PC-9 (cell line): ENCODE measurements at regions not wholly inside any gene's neighbourhood (a gene's known extent, or its start where the extent isn't known, plus 50 kb on each side); places are given as distances from the start of the nearest gene placed in this dataset.

ENCODE experiments used
- BruUV-seq: library from RNA; stranded (reverse); fragments of 400-500 nt; replicated peaks from 2 replicates; lab custom pipeline; 2021; lab: Mats Ljungman, UMichigan
- CTCF ChIA-PET: fragments of 300-600 bp; sonication (Branson Sonifier 250); formaldehyde crosslinking; loops from one replicate; lab custom pipeline; 2022; ENCODE audit warnings: antibody characterized with exemption; lab: Charles Lee
- POLR2A ChIA-PET: fragments of 300-600 bp; sonication (Branson Sonifier 250); formaldehyde crosslinking; loops from one replicate; lab custom pipeline; 2022; ENCODE audit warnings: antibody characterized with exemption; ENCODE audit not compliant: unreplicated experiment; lab: Charles Lee
- DNase-seq, 2 experiments: peaks; one replicate each; pipeline versions ENCODE4 v3.0.0 to v3.0.0-alpha.2; 2015 to 2022; ENCODE audit warnings: mixed read lengths in 1 of 2
- H2AFZ ChIP-seq: fragments of 200-600 bp; sonication (generic); 2 replicates; pipeline ENCODE4 v1.8.1; 2017; ENCODE audit warnings: antibody characterized with exemption
- H3F3A ChIP-seq: fragments of 200-600 bp; sonication (generic); 2 replicates; pipeline ENCODE4 v1.8.1; 2017; ENCODE audit warnings: antibody characterized with exemption, mild to moderate bottlenecking, low read depth; ENCODE audit not compliant: insufficient read depth
- H3K27ac ChIP-seq: fragments of 200-600 bp; sonication (generic); 2 replicates; pipeline ENCODE4 v1.6.1; 2016; ENCODE audit warnings: mixed run types
- H3K27me3 ChIP-seq: fragments of 200-600 bp; sonication (generic); 2 replicates; pipeline ENCODE4 v1.6.1; 2016; ENCODE audit warnings: low read depth, mixed run types; ENCODE audit not compliant: insufficient read depth
- H3K36me3 ChIP-seq: fragments of 200-600 bp; sonication (generic); 2 replicates; pipeline ENCODE4 v1.6.1; 2016; ENCODE audit warnings: low read depth, mixed run types
- H3K4me1 ChIP-seq: fragments of 200-600 bp; sonication (generic); replicated peaks from 2 replicates; pipeline ENCODE4 v1.6.1; 2016; ENCODE audit warnings: mixed run types; ENCODE audit not compliant: insufficient read depth
- H3K4me2 ChIP-seq: fragments of 200-600 bp; sonication (generic); 2 replicates; pipeline ENCODE4 v1.6.1; 2017; ENCODE audit warnings: mixed run types
- H3K4me3 ChIP-seq: fragments of 200-600 bp; sonication (generic); 2 replicates; pipeline ENCODE4 v1.6.1; 2016; ENCODE audit warnings: mixed run types
- H3K79me2 ChIP-seq: fragments of 200-600 bp; sonication (generic); 2 replicates; pipeline ENCODE4 v1.6.1; 2017; ENCODE audit warnings: low read depth, mixed run types
- H3K9me2 ChIP-seq: fragments of 200-600 bp; sonication (generic); 2 replicates; pipeline ENCODE4 v1.8.1; 2017; ENCODE audit warnings: mild to moderate bottlenecking; ENCODE audit not compliant: insufficient read depth
- H3K9me3 ChIP-seq: fragments of 200-600 bp; sonication (generic); 2 replicates; pipeline ENCODE4 v1.8.1; 2016; ENCODE audit warnings: low read depth; ENCODE audit not compliant: insufficient read depth
- H4K20me1 ChIP-seq: fragments of 200-600 bp; sonication (generic); 2 replicates; pipeline ENCODE4 v1.8.1; 2017; ENCODE audit not compliant: insufficient read depth
- CTCF ChIP-seq: fragments of 200-600 bp; sonication (generic); conservative IDR thresholded peaks from 2 replicates; pipeline ENCODE4 v1.6.1; 2017; ENCODE audit warnings: mixed run types, antibody characterized with exemption, mild to moderate bottlenecking, moderate library complexity
- EZH2 ChIP-seq: fragments of 200-600 bp; sonication (generic); IDR thresholded peaks from 2 replicates; pipeline ENCODE4 v1.8.0; 2017; ENCODE audit warnings: antibody characterized with exemption, low read depth
- intact Hi-C: fragments of 100-400 bp; cut with micrococcal nuclease; formaldehyde crosslinking; loops from one replicate; pipeline ENCODE4 v1.10.0; 2022; ENCODE audit not compliant: unreplicated experiment

DNA sequence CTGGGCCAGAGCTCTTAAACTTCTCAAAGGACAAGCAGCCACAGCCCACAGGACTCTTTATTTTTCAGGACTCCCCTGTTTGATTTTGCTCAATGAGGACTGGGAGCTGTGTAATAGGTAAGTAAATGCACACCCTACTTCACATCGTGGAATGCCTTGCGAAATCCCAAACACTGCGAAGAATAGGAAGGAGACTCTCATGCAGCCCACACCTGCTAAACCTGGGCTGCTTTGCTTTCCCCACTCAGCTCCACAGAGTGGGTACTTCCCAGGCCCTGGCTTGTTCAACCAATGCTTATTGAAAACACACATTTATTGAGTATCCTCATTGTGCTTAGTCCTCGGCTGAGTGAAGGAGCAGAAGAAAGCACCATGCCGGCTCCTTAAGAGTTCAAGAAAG lies 103.3 kb upstream of the FSTL4 start:
- no peaks in the 10 kb centered on the region; the same call in 1 of the 2 replicates for H4K20me1 ChIP-seq
- ChIA-PET CTCF (no interaction called here), POLR2A (no interaction called here)
- no peaks in the 10 kb centered on the region for H3K9me2 ChIP-seq
- intact Hi-C loops = no loop called here
- no peak overlapping the region for H3K27ac ChIP-seq
- H3K4me1 ChIP-seq = no peaks in the 10 kb centered on the region
- no TSS peak for BruUV-seq
- no peaks in the 10 kb centered on the region for H3K36me3 ChIP-seq
- H3K79me2 ChIP-seq = no peaks in the 10 kb centered on the region
- no peak overlapping the region for H2AFZ ChIP-seq
- H3K27me3 ChIP-seq = no peaks in the 10 kb centered on the region
- no peaks in the 10 kb centered on the region for H3F3A ChIP-seq
- TF ChIP-seq CTCF (no peak), EZH2 (no peak)
- H3K4me2 ChIP-seq = no peak overlapping the region
- peaks cover 8% of the 10 kb centered on the region; the same call in 1 of the 2 replicates for H3K9me3 ChIP-seq
- no peak overlapping the region for H3K4me3 ChIP-seq
- no peak for DNase-seq

DNA sequence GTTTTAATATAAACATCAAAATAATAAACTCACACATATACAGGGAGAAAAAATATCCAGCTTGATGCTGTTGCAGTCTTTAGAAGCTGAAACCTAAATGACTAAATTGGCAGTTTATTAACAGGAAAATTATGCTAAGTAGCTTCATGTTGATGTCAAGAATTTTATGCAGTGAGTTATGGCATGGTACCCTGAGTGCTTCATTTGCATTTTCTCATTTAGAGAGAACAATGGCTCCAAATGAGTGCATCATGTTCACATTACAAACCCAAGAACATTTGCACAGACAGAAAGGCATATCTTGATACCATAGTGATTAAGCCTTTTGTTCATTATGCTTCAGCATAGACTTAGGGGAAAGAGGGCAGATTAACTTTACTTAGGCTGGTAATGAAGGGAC lies 102.9 kb upstream of the FSTL4 start:
- Histone ChIP-seq H4K20me1 (no peaks in the 10 kb centered on the region; the same call in 1 of the 2 replicates), H3K4me1 (no peaks in the 10 kb centered on the region), H3K4me2 (no peak overlapping the region), H3K9me3 (peaks cover 4% of the 10 kb centered on the region; the same call in 1 of the 2 replicates), H3K9me2 (no peaks in the 10 kb centered on the region), H3F3A (no peaks in the 10 kb centered on the region), H3K79me2 (no peaks in the 10 kb centered on the region), H2AFZ (no peak overlapping the region), H3K27ac (no peak overlapping the region), H3K36me3 (no peaks in the 10 kb centered on the region), H3K4me3 (no peak overlapping the region), H3K27me3 (no peaks in the 10 kb centered on the region)
- intact Hi-C loops = no loop called here
- CTCF ChIA-PET = no interaction called here
- POLR2A ChIA-PET = no interaction called here
- BruUV-seq = no TSS peak
- TF ChIP-seq EZH2 = no peak
- no peak for DNase-seq

DNA sequence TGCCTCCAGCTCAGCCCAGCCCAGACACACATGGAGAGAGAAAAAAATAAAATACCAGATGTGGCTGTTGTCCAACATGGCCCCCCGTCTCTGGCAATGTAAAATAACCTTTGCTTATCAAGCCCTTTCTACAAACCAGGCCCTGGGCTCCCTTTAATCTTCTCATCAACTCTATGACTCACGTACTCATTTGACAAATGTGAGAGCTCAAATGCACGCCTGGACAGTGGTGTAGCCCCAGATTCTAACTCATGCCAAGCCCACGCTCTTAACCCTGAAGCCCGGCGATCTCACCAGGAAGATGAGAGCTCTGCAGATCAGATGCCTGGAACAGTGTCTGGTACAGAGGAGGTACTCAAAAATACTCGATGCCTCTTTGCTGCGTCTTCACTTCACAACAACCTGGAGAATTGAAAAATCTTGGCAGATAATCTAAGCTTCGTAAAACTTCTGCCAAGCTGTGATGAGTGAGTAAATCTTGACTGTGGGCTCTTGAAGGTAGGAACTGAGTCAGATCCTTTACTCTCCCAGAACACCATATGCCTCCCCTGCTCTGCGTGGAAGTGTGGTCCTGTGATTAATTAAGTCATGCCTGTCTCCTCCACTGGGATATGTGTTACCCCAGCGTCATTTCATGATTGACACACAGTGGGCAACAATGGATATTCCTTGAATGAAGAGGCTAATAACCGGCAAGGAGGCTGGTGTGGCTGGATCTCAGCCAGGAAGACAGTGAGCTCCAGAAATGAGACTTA lies 102.0 kb upstream of the FSTL4 start:
- Histone ChIP-seq H3K4me2 (no peak overlapping the region), H2AFZ (no peak overlapping the region), H3K36me3 (no peaks in the 10 kb centered on the region), H3K4me1 (no peaks in the 10 kb centered on the region), H3K9me2 (no peaks in the 10 kb centered on the region), H3K9me3 (no peaks in the 10 kb centered on the region), H3F3A (no peaks in the 10 kb centered on the region), H4K20me1 (no peaks in the 10 kb centered on the region; the same call in 1 of the 2 replicates), H3K27me3 (no peaks in the 10 kb centered on the region), H3K79me2 (no peaks in the 10 kb centered on the region), H3K4me3 (no peak overlapping the region), H3K27ac (no peak overlapping the region)
- TF ChIP-seq EZH2 (no peak), CTCF (no peak)
- ChIA-PET CTCF (no interaction called here), POLR2A (interaction anchor here (0.5 to 0.6 kb wide), 2 partner anchors 204 to 255 kb away, joined by 4 to 5 read pairs; no protein-coding TSS in a partner anchor)
- intact Hi-C loops = no loop called here
- DNase-seq = no peak
- no TSS peak for BruUV-seq
